Endothelial cell of hepatic sinusoid (primary cell): ENCODE measurements at regions not wholly inside any gene's neighbourhood (a gene's known extent, or its start where the extent isn't known, plus 50 kb on each side); places are given as distances from the start of the nearest gene placed in this dataset.

Source experiments
- in situ Hi-C: cut with HindIII; loops from 2 replicates; pipeline ENCODE4 v1.10.0; 2017; ENCODE audit warnings: low sequenced_read_pairs

DNA sequence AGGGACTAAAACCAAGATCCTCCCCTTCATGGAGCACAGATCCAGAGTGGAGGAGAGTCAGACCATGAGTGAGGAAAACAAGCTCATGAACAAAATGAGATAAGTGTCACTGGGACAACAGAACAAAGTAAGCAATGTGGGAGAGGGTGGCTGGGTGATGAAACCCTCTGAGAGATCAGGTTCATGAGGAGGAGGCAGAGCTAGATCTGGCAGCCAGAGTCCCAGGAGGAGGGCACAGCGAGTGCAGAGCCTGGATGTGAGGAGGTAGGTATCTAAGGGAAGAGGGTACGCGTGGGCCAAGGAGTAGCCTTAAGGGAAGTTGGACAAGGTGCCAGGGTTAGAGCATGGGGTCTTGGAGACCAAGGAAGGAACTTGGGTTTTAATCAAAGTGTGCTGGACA lies 1311.9 kb downstream of the UQCRFS1 start:
- in situ Hi-C loops, result no loop called here

DNA sequence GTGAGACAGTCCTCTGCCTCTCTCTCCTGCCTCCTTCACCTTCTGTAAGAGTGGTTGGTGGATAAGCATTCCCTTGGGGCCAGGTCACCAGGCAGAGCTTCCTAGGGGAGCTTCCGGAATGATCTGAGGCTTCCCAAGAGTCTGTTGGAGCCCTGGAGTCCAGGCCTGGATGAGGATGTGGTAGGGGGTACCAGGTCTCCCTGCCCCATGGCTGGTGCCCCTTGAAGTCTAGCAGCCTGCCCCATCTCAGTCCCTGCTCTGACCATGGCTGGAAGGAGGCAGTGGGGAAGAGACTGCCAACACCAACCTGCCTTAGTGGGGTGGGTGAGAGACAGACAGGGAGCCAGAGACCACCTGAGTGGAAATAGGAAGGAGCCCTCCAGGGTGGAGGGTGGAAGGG lies 1316.9 kb downstream of the UQCRFS1 start:
- in situ Hi-C loops, result no loop called here

- in situ Hi-C loops, result no loop called here
Measured at GRCh38 chr19:27894906-27895754, 1317.8 kb downstream of the UQCRFS1 start.

- in situ Hi-C loops, result no loop called here
Measured at GRCh38 chr19:27892500-27892899, 1320.5 kb downstream of the UQCRFS1 start.

GRCh38 chr19:27891411-27891810 lies 1321.5 kb downstream of the UQCRFS1 start:
- in situ Hi-C loops, result no loop called here

DNA sequence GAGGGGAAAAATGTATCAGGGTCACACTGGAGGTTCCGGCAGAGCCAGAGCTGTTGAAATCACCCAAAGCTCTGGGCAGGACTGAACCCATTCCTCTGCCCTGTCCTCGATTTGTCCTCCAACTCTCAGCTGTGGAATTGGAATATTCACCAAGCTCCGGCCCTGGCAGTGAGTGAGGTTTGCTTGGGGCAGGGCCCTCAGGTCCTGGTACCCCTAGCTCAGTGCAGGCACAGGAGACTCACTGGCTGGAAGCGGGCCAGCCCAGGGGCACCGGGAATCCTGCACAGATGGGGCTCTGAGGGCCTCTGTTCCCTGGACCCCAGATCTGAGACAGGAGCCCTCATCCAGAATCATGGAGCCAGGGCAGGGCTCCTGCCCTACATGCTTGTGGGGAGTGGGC lies 1322.3 kb downstream of the UQCRFS1 start:
- in situ Hi-C loops, result no loop called here

- in situ Hi-C loops, result no loop called here
Measured at GRCh38 chr19:27890206-27890605, 1322.7 kb downstream of the UQCRFS1 start.

DNA sequence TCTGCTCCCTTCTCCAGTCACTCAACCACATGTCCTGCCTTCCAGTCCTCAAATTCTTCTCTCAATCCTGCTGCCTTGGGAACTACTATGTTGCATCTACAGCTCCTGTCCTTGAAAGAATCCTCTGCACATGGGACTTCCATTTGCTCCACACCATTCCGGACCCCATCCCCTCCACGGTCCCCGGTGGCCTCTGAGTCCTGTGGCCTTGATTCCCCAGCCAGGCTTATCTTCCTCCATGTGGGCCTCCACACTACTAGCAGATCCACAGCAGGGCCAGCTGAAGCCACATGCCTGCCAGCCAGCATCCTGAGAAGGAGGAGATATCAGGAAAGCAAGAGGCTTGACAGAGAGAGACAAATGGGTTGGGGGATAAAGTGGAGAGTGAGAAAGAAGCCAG lies 1323.8 kb downstream of the UQCRFS1 start:
- in situ Hi-C loops, result no loop called here

DNA sequence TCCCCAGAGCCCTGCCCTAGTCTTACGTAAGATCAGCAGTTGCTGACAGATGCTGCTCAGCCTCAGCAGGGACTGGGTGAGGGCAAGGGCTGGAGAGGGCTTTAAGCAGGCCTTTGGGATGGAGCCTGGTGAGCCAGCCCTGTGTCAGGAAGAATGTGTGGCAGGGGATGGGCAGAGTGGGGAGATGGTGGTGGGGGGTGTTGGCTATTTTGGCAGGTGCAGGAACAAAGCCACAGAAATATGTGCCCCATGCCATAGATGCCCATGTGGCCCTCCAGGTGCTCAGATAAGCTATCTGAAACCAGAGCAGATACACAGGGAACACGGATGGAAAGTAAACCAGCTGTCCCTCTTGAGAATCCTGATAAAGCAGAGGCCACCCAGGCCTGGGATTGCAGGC lies 1325.0 kb downstream of the UQCRFS1 start:
- in situ Hi-C loops, result no loop called here

DNA sequence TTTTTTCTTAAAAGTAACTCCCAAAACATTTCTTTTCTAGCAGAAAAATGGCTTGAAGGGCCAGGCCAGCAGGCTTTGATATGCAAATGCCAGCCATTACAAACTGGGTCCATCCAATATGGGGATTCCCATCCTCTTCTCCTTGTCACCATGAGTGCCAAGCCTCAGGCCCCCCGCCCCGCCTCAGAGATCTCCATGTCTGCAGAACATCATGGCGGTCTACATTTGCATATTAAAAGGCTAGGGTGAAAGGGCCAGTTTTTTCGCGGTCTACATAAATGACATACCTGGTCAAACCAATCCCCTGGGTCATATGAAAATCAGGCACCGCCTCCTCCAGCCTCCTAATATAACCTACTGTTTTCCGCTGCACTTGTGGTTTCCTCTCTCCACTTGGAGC lies 1327.6 kb downstream of the UQCRFS1 start:
- in situ Hi-C loops, result no loop called here

- in situ Hi-C loops, result no loop called here
Measured at GRCh38 chr19:27884376-27884775, 1328.6 kb downstream of the UQCRFS1 start.

DNA sequence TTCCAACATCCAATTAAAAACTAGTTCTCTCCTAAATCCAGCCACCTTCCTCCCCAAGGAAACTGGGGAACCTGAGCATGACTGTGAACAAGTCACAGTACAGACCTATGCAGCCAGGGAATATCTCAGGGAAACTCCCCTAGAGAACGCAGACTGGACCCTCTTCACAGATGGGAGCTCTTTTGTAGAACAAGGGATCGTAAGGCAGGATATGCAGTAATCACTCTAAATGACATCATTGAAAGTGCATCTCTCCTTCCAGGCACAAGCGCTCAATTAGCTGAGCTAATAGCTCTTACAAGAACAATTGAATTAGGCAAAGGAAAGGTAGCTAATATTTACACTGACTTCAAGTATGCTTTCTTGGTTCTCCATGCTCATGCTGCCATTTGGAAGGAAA lies 1331.7 kb downstream of the UQCRFS1 start:
- in situ Hi-C loops, result no loop called here

- in situ Hi-C loops, result no loop called here
Measured at GRCh38 chr19:27876976-27877512, 1335.9 kb downstream of the UQCRFS1 start.

DNA sequence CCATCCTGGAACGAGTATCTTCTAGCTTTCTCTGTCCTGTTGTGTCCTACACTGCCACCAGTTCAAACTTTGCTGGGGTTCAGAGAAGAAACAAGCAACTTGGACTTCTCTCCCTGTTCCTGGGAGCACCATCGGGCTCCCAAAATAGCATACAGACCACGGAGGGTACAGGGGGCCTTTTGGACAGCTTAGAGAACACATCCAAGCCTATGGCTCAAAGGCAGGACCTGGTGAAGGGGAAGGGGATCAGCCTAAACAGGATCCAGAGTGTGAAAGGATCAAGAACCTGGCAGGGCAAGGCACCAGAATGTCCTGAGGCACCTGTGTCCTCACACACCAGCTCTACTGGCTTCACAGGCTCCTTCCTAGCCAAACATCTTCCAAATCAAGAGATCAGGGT lies 1336.5 kb downstream of the UQCRFS1 start:
- in situ Hi-C loops, result no loop called here

- in situ Hi-C loops, result loop anchor here (5.0 kb wide), 1 partner anchor 50 kb away; no protein-coding TSS in a partner anchor
Measured at GRCh38 chr19:27872370-27872769, 1340.6 kb downstream of the UQCRFS1 start.

- in situ Hi-C loops, result loop anchor here (5.0 kb wide), 1 partner anchor 52 kb away; no protein-coding TSS in a partner anchor
Measured at GRCh38 chr19:27870293-27870692, 1342.7 kb downstream of the UQCRFS1 start.

DNA sequence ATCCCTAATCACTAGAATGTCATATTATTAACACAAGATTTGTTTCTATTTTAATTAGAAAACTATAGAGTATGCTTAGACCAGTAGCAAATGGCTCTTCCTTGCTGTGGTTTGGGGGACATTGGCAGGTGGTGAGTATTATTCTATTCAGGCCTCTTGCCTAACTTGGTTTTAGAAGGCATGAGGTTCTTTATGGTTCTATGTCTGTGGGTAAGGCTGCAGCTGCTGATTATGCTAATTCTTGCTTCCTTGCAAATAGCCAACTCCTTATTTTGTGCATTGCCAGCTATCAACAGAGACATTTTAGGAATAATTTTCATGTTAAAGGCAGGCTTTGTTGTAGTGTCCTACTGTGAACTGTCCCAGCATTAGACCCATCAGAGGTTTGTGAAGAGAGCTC lies 1344.9 kb downstream of the UQCRFS1 start:
- in situ Hi-C loops, result no loop called here

DNA sequence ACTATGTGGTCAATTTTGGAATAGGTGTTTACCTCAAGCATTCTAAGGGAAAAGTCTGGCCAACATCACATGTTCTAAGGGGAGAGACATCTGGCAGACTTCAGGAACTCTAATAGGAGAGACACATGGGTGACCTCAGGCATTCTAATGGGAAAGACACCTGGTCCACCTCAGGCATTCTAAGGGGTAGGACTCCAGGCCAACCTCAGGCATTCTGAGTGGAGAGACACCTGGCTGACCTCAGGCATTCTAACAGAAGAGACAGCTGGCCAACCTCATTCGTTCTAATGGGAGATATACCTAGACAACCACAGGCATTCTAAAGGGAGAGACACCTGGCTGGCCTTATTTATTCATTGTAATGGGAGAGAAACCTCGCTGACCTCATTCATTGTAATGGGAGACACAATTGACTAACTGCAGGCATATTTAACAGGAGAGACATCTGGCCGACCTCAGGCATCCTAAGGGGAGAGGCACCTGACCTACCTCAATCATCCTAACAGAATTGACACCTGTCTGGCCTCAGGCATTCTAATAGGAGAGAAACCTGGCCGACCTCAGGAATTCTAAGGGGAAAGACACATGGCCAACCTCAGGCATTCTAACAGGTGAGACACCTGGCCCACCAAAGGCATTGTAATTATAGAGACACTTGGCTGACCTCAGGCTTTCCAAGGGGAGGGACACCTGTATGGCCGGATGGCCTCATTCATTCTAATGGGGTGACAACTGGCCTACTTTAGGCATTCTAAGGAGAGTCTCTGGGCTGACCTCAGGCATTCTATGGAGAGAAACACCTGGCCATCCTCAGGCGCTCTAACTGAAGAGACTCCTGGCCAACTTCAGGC lies 1346.8 kb downstream of the UQCRFS1 start:
- in situ Hi-C loops, result no loop called here

DNA sequence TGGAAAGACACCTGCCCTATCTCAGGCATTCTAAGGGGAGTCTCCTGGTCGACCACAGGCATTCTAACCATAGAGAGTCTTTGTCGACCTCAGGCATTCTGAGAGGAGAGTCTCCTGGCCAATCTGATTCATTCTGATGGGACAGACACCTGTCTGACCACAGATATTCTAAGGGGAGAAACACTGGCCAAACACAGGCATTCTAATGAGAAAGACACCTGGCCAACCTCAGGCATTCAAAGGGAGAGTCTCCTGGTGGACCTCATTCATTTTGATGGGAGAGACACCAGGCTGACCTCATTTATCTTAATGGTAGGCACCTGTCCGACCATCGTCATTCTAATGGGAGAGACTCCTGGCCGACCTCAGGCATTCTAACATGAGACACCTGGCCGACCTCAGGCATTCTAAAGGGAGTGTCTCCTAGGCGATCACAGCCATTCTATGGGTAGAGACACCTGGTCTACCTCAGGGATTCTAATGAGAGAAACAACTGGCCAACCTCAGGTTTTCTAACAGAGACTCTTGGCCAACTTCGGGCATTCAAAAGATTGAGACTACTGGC lies 1351.5 kb downstream of the UQCRFS1 start:
- in situ Hi-C loops, result no loop called here

DNA sequence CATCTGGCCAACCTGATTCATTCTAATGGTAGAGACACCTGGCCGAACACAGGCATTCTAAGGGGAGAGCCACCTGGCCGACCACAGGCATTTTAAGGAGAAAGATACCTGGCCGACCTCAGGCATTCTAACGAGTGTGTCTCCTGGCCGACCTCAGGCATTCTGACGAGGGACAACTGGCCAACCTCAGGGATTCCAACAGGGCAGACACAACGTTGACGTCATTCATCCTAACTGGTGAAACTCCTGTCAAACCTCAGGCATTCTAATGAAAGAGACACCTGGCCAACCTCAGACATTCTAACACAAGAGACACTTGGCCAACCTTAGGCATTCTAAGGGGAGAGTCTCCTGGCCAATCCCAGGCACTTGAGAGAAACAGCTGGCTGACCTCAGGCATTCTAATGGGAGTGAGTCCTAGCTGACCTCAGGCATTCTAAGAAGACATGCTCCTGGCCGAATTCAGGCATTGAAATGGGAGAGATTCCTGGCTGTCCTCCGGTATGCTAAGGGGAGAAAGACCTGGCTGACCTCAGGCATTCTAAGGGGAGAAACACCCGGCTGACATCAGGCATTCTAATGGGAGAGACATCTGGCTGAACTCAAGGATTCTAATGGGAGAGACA lies 1352.5 kb downstream of the UQCRFS1 start:
- in situ Hi-C loops, result no loop called here

DNA sequence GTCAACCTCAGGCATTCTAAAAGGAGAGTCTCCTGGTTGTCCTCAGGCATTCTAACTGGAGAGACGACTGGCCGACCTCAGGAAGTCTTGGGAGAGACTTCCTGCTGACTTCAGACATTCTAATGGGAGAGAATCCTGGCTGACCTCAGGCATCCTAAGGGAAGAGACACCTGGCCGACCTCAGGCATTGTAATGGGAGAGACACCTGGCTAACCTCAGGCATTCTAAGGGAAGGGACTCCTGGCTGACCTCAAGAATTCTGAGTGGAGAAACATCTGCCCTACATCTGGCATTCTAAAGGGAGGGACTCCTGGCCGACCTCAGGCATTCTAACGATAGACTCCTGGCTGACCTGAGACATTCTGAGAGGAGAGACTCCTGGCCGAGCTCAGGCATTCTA lies 1353.3 kb downstream of the UQCRFS1 start:
- in situ Hi-C loops, result no loop called here
